ENCODE measurements at regions not wholly inside any gene's neighbourhood (a gene's known extent, or its start where the extent isn't known, plus 50 kb on each side); places are given as distances from the start of the nearest gene placed in this dataset.

DNA sequence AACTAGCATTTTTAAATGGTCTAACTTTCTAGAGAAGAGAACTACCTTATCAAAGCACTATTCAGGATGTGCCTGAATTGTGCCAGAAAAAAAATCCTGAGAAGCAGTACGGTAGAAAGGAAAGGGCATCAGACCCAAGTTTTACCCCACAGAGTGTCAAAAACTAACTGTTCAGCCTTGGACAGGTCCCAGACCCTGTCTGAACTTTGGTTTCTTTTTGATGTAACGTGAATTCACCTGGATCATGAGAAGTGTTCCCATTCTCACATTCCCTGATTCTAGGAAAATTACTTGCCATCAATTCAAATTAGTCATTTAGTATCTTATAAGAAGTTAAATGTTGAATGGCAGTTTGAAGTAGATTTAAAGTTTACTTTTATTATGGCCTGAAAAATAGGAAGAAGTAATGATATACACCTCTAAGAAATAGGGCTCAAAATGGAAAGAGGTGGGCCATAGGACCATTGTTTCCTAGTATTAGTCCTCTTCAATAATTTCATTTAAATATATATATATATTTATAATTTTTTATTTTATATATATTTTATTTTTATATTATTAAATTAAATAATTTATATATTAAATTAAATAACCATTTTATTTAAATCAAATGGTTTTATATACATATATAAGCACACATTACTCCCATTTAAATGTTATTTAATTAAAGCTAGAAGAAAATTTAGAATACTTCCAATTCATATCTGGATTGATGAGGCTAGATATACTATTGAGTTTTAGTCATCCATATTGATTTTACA, 181.9 kb upstream of the PPARGC1A start:
- H3K4me3 ChIP-seq = no peak overlapping the region
- no peaks in the 10 kb centered on the region for H3K9me3 ChIP-seq
- WGBS, 2 donors = 65 to 85% methylated on average over 2 of the region's 2 CpGs
- H3K4me1 ChIP-seq = peaks cover 0 to 9% (median 0%) of the 10 kb centered on the region in 9 donors
- DNase-seq (no peak), ATAC-seq (no peak)
- intact Hi-C loops (cut with DNase I) = no loop called here
- no peak overlapping the region for H3K27ac ChIP-seq
- H3K27me3 ChIP-seq = no peaks in the 10 kb centered on the region
- TF ChIP-seq, protein P1, sequence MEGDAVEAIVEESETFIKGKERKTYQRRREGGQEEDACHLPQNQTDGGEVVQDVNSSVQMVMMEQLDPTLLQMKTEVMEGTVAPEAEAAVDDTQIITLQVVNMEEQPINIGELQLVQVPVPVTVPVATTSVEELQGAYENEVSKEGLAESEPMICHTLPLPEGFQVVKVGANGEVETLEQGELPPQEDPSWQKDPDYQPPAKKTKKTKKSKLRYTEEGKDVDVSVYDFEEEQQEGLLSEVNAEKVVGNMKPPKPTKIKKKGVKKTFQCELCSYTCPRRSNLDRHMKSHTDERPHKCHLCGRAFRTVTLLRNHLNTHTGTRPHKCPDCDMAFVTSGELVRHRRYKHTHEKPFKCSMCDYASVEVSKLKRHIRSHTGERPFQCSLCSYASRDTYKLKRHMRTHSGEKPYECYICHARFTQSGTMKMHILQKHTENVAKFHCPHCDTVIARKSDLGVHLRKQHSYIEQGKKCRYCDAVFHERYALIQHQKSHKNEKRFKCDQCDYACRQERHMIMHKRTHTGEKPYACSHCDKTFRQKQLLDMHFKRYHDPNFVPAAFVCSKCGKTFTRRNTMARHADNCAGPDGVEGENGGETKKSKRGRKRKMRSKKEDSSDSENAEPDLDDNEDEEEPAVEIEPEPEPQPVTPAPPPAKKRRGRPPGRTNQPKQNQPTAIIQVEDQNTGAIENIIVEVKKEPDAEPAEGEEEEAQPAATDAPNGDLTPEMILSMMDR (IDR thresholded peaks at IDR 0.05) = no peak
- no peaks in the 10 kb centered on the region for H3K36me3 ChIP-seq

- Histone ChIP-seq H3K27me3 (no peaks in the 10 kb centered on the region), H3K4me1 (peaks cover 0 to 10% (median 0%) of the 10 kb centered on the region in 9 donors), H3K27ac (no peak overlapping the region), H3K4me3 (no peak overlapping the region), H3K9me3 (no peaks in the 10 kb centered on the region), H3K36me3 (no peaks in the 10 kb centered on the region)
- DNase-seq (no peak), ATAC-seq (no peak)
- 73 to 78% methylated on average over 2 of the region's 2 CpGs for WGBS, 2 donors
- TF ChIP-seq, protein P1 (IDR thresholded peaks at IDR 0.05) = no peak
- intact Hi-C loops (cut with DNase I) = no loop called here
Observed at GRCh38 chr4:24070117-24070516, 180.3 kb upstream of the PPARGC1A start.

DNA sequence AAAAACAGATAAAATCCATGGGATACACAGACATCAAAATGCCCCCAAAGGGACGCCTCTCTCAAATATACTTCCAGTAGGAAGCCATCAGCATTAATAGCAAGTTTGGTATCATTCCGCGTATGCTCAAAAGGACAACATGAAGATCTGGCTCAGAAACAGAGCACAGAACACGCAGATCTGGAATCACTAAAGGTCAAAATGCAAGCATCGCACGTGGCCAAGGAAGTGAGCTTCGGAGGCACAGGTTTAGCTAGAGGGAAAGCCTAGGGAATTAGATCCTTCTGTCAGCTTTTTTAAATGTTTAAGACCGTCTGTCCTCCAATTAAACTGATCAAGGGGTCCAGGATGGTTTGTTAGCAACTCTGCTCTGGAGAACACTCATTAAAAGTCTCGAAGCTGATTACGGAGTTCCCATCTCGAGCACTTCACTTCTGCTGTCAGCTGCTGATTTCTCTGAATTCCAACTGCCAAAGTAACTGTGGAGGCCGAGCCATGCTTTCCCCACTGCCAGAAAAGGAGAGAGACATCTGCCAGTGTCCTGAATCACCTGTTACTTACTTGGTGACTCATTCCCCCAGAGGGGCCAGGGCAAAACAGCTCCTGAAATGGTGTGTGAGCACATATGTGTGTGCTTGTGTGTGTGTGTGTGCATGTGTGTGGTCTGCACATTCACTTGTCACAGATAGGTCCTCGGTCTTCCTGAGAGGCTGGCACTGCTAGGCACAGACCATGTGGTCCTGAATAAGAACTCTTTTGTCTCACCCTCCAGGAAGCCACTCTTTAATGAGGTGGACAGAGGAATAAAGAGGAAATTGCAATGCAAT, 177.7 kb upstream of the PPARGC1A start:
- H3K9me3 ChIP-seq = no peaks in the 10 kb centered on the region
- TF ChIP-seq, protein P1 (IDR thresholded peaks at IDR 0.05) = no peak
- DNase-seq = peak in 1 of 2 donors; percentile 40
- WGBS, 2 donors = 31 to 42% methylated on average over 13 of the region's 13 CpGs
- H3K27ac ChIP-seq = peak overlapping the region; percentile 38 to 76 (median 62)
- no peaks in the 10 kb centered on the region for H3K36me3 ChIP-seq
- peak in 7 of 8 donors; percentile 85 to 94 (median 92) for ATAC-seq
- H3K4me1 ChIP-seq = peaks cover 0 to 10% (median 0%) of the 10 kb centered on the region in 9 donors
- H3K27me3 ChIP-seq = no peaks in the 10 kb centered on the region
- intact Hi-C loops (cut with DNase I) = no loop called here
- H3K4me3 ChIP-seq = no peak overlapping the region

DNA sequence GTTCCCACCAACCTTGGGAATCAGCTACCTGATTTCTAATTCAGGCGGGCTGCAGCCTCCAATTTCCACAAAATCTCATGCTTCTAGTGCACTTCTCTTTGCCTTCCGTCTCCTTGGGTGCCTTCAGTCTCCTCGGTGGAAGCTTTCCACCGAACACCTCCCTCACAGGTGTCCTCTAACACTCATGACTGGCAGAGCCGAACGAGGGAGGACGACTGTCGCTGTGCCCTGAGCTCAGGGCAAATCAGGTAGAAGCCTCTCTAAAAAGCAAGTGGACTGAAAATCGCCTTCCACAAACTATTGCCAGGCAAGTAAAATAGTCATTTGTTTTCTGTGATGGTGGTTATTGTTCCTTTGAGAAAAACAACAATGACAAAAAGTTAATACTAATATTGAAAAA, 176.1 kb upstream of the PPARGC1A start:
- WGBS, 2 donors = 79 to 82% methylated on average over 9 of the region's 9 CpGs
- no peak overlapping the region for H3K4me3 ChIP-seq
- intact Hi-C loops (cut with DNase I) = no loop called here
- ATAC-seq (no peak), DNase-seq (no peak)
- H3K4me1 ChIP-seq = peaks cover 0 to 10% (median 0%) of the 10 kb centered on the region in 9 donors
- no peaks in the 10 kb centered on the region for H3K9me3 ChIP-seq
- H3K36me3 ChIP-seq = no peaks in the 10 kb centered on the region
- H3K27me3 ChIP-seq = no peaks in the 10 kb centered on the region
- H3K27ac ChIP-seq = no peak overlapping the region
- TF ChIP-seq, protein P1 (IDR thresholded peaks at IDR 0.05) = no peak
